ENCODE measurements at regions not wholly inside any gene's neighbourhood (a gene's known extent, or its start where the extent isn't known, plus 50 kb on each side); places are given as distances from the start of the nearest gene placed in this dataset.
"Not testable (repeated sequence)": the region's sequence is repeated elsewhere in the genome, so short reads cannot be mapped to it uniquely, and the experiment has no call there.

DNA sequence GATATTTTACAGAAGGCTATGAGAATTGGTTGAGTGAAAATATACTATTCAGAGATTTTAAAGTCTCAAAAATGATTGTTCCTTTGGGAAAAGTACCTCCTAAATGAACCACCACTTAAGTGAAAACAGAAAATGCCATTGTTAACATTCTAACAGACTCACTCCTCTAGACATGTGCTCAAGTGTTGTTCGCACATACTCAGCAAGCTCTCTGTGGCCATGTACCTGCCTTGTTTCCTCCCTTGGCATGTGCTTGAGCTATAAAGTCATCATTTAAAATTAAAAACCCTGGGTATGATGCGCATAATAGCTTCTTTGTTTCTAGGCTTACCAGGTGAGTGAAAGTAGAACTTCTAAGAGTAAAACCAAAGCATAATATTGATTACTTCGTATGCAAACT is 343.2 kb upstream of the VRK2 start:
- intact Hi-C loops (cut with DNase I), result no loop called here
- no peaks in the 10 kb centered on the region for H3K4me1 ChIP-seq (replicated peaks)
- TF ChIP-seq, protein P1, sequence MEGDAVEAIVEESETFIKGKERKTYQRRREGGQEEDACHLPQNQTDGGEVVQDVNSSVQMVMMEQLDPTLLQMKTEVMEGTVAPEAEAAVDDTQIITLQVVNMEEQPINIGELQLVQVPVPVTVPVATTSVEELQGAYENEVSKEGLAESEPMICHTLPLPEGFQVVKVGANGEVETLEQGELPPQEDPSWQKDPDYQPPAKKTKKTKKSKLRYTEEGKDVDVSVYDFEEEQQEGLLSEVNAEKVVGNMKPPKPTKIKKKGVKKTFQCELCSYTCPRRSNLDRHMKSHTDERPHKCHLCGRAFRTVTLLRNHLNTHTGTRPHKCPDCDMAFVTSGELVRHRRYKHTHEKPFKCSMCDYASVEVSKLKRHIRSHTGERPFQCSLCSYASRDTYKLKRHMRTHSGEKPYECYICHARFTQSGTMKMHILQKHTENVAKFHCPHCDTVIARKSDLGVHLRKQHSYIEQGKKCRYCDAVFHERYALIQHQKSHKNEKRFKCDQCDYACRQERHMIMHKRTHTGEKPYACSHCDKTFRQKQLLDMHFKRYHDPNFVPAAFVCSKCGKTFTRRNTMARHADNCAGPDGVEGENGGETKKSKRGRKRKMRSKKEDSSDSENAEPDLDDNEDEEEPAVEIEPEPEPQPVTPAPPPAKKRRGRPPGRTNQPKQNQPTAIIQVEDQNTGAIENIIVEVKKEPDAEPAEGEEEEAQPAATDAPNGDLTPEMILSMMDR (IDR thresholded peaks at IDR 0.05), result no peak
- no peak for TF ChIP-seq POLR2AphosphoS5 (IDR thresholded peaks at IDR 0.05)
- TF ChIP-seq POLR2A (IDR thresholded peaks at IDR 0.05), result no peak
- no peaks in the 10 kb centered on the region for H3K9me3 ChIP-seq
- no peaks in the 10 kb centered on the region for H3K27me3 ChIP-seq (replicated peaks; ENCODE audit: insufficient read depth)
- WGBS, result 89% methylated on average over 3 of the region's 3 CpGs
- H3K4me3 ChIP-seq, result no peak overlapping the region
- DNase-seq (ENCODE audit: low spot score), result no peak
- no peaks in the 10 kb centered on the region for H3K36me3 ChIP-seq
- no peak overlapping the region for H3K27ac ChIP-seq

DNA sequence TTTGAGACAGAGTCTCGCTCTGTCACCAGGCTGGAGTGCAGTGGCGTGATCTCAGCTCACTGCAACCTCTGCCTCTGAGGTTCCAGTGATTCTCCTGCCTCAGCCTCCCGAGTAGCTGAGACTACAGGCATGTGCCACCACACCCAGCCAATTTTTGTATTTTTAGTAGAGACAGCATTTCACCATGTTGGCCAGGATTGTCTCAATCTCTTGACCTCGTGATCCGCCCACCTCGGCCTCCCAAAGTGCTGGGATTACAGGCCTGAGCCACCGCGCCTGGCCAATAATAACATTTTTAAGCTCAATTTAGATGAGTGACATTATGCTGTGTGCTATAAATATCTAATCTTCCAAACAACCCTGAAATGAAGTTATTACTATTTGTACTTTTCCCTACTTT is 338.8 kb upstream of the VRK2 start:
- intact Hi-C loops (cut with DNase I); H3K27me3 ChIP-seq (replicated peaks; ENCODE audit: insufficient read depth); DNase-seq (ENCODE audit: low spot score); H3K9me3 ChIP-seq; H3K4me1 ChIP-seq (replicated peaks); H3K4me3 ChIP-seq; H3K27ac ChIP-seq; H3K36me3 ChIP-seq: not testable (repeated sequence)
- WGBS, result 71% methylated on average over 8 of the region's 8 CpGs

DNA sequence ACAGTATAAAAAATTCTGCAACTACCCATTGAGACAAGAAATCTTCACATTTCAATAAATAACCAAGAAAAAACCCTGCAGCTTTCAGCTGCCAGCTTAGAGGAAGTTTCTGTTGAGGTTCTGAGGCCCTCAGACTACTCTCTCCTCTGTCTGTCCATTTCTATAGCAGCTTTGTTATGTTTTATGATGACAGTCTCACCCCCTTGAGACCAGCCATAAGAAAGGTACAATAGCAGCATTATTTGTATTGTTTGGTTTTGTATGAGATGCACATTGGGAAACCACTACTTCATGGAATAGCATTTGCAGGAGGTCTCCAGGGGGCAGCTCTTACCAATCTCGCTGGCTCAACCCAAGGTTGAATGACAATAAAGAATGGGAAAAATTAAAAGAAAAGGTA is 334.6 kb upstream of the VRK2 start:
- Histone ChIP-seq H3K4me1 (replicated peaks) (no peaks in the 10 kb centered on the region), H3K9me3 (no peaks in the 10 kb centered on the region), H3K4me3 (no peak overlapping the region), H3K36me3 (no peaks in the 10 kb centered on the region), H3K27ac (no peak overlapping the region), H3K27me3 (replicated peaks; ENCODE audit: insufficient read depth) (no peaks in the 10 kb centered on the region)
- no peak for DNase-seq (ENCODE audit: low spot score)
- intact Hi-C loops (cut with DNase I), result no loop called here
- WGBS, result 86% methylated on average over 1 of the region's 1 CpG
- TF ChIP-seq POLR2A (IDR thresholded peaks at IDR 0.05) (no peak), POLR2AphosphoS5 (IDR thresholded peaks at IDR 0.05) (no peak)
- TF ChIP-seq, protein P1 (IDR thresholded peaks at IDR 0.05), result no peak

DNA sequence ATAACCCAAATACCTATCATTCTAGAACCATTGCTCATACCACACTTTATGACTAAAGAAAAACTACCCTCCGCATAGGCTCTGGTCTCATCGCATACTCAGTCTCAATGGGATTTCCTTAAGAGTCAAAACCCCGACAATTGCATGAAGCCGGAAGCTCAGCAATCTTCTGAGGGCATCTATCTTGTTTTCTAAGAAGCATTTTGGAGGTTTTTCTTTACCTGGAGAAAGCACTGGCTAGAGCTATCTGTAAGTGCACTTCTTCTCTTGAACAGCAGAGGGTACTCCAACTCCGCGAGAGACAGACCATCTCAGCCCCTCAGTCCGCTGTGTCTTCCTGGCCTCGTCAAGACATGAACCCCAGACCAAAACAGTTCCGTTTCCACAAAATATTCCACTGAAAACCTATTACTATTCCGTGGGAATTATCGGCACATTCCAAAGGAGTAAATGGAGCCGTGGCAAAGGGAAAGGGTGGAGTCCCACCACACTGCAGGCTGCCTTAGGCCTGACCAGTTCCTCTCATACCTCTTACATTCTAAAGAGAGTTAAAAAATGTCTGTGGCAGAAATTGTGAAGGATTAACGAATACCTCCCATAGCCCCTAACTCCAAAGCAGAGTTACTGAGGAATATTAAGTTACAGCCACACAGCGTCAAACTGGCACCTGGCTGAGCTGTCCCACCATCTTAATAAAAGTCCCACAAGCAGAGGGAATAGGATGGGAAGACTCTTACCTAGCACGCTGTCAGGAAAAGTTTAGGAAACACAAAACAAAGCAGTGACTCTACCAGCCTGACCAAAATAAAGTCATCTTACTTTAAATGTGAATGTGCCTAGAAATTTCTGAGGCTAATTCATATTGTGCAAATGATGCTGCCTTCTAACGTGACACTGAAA is 325.6 kb upstream of the VRK2 start:
- H3K4me3 ChIP-seq, result no peak overlapping the region
- intact Hi-C loops (cut with DNase I), result no loop called here
- WGBS, result 19% methylated on average over 16 of the region's 16 CpGs

DNA sequence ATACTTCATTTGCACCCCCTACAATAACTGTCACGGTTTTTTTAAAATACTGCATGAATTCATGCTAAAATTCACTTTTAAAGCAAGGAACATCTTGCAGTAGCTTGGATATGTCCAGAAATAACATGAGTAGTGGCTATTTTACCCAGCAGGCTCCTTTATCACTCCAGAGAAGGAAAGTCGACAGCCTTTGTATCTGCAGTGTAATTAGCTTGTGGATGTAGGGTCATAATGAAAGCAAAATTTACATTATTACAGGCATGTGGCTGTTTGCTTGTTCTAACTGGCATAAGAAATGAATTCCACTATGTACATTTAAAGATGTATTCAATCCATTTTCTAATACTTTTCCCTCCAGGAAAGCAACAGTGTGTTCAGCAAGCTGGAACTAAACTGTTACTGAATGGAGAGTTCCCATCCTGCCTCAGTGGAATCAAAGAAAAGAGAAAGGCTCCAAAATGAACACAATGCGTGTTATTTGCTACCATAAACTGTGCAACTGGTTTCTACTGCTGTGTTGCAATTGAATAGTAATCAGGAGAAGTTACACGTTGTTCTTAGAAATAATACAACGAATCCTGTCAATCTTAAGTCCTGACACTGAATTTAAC is 321.2 kb upstream of the VRK2 start:
- Histone ChIP-seq H3K4me3 (no peak overlapping the region), H3K27ac (no peak overlapping the region), H3K9me3 (no peaks in the 10 kb centered on the region), H3K36me3 (no peaks in the 10 kb centered on the region), H3K4me1 (replicated peaks) (no peaks in the 10 kb centered on the region), H3K27me3 (replicated peaks; ENCODE audit: insufficient read depth) (no peaks in the 10 kb centered on the region)
- intact Hi-C loops (cut with DNase I), result no loop called here
- DNase-seq (ENCODE audit: low spot score), result no peak
- TF ChIP-seq, protein P1 (IDR thresholded peaks at IDR 0.05), result no peak
- TF ChIP-seq POLR2A (IDR thresholded peaks at IDR 0.05) (no peak), POLR2AphosphoS5 (IDR thresholded peaks at IDR 0.05) (no peak)
- 71% methylated on average over 5 of the region's 5 CpGs for WGBS

More for the DNA sequence above, 325.6 kb upstream of the VRK2 start:
- Histone ChIP-seq H3K36me3 (no peaks in the 10 kb centered on the region), H3K27me3 (replicated peaks; ENCODE audit: insufficient read depth) (no peaks in the 10 kb centered on the region), H3K27ac (no peak overlapping the region), H3K9me3 (no peaks in the 10 kb centered on the region), H3K4me1 (replicated peaks) (no peaks in the 10 kb centered on the region)
- DNase-seq (ENCODE audit: low spot score), result peak; percentile 4
- TF ChIP-seq POLR2AphosphoS5 (IDR thresholded peaks at IDR 0.05), result no peak
- no peak for TF ChIP-seq POLR2A (IDR thresholded peaks at IDR 0.05)
- TF ChIP-seq, protein P1 (IDR thresholded peaks at IDR 0.05), result peak in 3 of 4 experiments; percentile 31 to 55 (median 49)
